SW 1271 (cell line): ENCODE measurements at regions not wholly inside any gene's neighbourhood (a gene's known extent, or its start where the extent isn't known, plus 50 kb on each side); places are given as distances from the start of the nearest gene placed in this dataset.
"Not testable (repeated sequence)": the region's sequence is repeated elsewhere in the genome, so short reads cannot be mapped to it uniquely, and the experiment has no call there.

Experiments used
- DNase-seq, 2 experiments: peaks; one replicate each; lab custom pipeline; 2025; lab: John Stamatoyannopoulos, UW

DNA sequence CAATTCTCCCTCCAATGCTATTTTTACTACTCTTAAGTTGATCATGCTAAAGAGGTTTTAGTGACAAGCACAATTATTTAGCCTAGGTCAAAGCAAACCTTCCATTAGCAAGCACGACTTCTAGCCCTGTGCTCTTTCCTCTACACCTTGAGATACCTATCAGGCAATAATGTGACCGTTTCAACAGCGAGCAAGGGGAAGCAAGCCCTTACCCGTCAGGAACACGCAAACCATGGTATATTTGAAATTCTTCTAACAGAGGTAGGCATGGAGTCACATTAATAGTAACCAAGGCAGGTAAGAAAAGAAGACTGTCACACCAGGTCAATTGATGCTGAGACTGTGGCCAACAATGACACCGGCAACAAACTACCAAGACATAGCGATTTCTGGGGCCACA lies 68.9 kb upstream of the VGLL4 start:
- no peak for DNase-seq

DNA sequence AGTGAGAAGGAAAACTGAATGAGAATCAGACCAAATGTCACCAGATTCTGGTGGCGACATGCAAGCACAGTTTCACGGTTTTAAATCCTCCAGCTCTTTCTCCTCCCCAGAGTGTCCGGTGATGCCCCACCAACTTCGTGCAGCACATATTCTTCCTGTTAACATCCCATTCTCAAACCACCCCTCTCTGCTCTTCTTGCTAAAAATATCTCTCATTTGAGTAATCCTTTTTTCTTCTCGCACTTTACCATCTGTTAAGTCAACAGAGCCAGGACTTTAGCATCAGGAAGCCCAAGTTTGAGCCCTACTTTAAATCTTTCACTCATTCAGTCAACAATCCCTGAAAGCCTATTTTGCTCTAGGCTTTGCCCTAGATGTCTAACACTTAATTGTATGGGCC lies 68.2 kb upstream of the VGLL4 start:
- no peak for DNase-seq

DNA sequence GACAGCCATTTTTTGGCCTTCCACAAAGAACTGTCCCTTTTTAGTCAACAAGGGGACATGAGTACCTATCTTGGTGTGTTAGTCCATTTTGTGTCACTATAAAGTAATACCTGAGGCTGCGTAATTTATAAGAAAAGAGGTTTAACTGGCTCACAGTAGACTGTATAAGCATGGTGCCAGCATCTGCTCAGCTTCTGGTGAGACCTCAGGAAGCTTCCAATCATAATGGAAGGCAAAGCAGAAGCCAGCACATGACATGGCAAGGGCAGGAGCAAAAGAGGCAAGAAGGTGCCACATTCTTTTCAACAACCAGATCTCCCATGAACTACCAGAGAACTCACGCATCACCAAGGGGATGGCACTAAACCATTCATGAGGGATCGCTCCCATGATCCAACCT lies 66.1 kb upstream of the VGLL4 start:
- no peak for DNase-seq

DNA sequence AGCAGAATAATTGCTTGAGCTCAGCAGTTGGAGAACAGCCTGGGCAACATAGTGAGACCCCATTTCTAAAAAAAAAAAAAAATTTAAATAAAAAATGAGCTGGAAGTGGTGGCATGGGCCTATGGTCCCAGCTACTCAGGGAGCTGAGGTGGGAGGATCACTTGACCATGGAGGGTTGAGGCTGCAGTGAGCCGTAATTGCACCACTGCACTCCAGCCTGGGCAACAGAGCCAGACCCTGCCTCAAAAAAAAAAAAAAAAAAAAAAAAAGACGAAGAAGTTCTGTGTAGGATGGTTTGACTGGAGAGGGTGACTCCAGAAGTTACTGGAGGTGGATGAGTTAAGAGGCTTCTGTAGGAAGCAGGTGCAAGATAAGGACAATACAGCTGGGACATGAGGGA lies 63.4 kb upstream of the VGLL4 start:
- not testable (repeated sequence) for DNase-seq

DNA sequence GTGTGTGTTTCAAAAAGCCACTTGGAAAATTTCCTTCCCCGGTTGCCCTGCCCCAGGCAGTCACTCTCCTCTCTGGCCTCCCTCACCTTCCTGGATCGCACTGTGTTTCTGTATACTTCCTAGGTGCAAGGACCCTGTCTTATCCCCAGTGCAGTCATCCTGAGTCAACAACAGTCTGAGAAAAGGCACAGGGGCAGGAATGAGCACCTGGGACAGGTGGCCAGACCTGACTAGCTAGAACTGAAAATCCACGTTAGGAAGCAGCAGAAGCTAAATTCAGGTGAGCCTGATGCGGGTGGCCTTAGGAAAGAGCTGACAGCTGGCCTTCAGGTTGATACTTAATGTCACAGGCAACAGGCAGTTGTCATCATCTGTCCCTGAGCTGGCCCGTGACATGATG lies 62.9 kb upstream of the VGLL4 start:
- DNase-seq = no peak

DNA sequence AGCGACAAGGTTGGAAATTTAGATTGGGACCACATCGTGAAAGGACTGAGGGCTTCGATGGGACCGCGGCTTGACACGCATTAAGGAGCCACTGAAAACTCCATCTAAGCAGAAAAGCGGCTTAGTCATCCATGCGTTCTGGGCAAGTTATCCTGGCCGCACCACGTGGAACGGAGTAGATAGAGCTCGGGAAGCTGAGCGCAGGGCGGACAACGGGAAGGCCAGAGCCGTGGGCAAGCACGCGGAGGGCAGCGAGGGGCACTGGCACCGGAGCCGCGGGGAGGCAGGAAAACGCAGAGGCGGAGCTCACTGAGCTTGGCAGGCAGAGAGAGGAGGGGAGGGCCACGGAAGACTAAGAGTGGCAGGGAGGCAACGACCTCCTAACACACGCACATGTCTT lies 61.3 kb upstream of the VGLL4 start:
- DNase-seq = no peak

DNA sequence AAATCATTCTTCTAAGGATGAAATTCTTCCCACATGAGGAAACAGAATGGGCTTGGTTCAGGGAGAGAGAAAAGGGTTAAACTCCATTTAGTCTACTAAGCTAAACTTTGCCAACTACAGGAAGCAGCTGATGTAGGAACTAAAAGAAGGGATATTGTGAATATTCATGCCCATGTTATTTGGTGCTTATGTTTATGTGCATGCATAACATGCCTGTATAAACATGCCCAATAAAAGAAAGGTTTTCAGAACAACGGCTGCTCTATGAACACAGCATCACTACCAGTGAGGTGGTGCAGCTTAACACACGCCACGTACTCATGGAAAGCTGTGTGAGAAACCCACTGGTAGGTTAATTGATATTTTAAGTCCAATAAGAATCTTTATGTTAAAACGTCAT lies 59.4 kb upstream of the VGLL4 start:
- no peak for DNase-seq

DNA sequence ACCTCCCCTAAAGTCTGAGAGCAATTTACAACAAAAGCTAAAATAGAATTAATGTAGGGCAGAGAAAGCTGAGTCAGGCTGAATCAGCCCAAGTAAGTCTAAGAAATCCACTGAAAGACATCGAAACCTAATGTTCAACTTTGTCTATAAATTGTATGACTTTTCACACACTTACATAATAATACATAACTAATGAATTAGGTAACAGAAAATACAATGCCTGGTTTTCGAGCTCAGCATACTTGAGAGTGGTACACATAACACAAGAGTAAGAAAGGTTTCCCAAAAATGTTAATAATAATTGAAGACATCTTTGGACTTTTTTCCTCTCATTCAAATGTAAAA lies 55.3 kb upstream of the VGLL4 start:
- no peak for DNase-seq

DNA sequence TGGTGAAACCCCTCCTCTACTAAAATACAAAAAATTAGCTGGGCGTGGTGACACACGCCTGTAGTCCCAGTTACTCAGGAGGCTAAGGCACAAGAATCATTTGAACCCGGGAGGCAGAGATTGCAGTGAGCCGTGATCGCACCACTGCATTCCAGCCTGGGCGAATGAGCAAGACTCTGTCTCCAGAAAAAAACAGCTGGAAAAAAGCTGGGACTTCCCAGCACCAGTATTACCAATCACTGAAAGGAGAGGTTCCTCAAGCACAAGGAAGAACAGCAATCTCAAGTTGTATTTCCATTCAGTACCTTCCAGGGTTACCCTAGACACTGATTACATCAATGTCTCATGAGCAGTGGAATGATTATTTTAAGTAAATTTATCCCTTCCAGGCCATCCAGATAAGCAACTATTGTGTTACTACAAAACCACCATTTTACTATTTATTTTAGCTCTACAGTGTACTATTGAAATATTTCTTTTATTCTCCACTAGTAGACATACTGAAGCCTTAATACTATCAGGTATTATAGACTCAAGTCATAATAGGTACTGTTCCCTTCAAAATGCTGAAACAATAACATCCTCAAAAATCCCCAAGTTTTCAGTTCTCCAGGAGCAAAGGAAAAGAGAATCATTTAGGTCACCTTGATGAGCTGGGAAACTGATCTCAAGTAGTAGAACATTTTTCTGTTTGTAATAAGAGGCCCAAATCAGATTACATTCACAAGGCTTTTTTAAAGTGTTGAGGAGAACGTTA lies 54.8 kb upstream of the VGLL4 start:
- DNase-seq = no peak

DNA sequence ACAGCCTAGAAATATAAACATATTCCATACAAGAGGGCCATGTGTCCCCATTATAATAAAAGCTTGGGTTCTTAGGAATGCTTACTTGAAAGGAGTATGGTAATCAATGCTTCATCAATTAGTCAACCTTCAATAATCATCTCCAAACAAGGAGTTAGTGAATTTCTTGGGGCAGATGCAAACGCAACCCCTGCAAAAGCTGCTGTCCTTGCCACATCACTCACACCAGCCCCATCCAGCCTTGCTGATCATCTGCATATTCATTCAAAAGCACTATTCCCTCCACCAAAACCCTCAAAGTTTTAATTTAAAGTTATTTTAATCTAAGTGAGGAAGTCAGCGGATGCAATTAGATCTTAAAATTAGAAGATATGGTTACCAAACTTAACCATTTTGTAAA lies 54.0 kb upstream of the VGLL4 start:
- DNase-seq = no peak

DNA sequence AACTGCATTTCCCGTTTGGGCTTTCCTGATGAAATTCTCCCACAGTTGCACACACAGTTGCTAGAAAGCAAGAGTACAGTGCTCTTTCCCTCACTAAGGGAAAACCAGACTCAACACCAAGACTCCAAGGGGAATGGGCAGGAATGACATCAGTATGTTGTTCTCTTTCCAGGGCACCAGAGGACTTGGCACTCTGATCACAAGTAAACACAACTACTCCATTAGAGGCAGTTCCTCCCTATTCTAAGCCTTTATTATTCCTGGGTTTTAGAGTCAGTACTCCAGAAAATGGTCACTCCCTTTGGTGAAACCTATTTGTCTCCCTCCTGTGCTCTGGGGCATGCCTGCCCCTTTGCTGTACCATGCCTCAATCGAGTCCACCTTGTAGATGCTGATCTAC lies 52.3 kb upstream of the VGLL4 start:
- DNase-seq = no peak
